Testis (tissue), 2 donors: ENCODE measurements at regions not wholly inside any gene's neighbourhood (a gene's known extent, or its start where the extent isn't known, plus 50 kb on each side); places are given as distances from the start of the nearest gene placed in this dataset.

Experiments
- DNase-seq: peaks from one replicate; pipeline ENCODE4 v3.0.0-alpha.2; 2019
- H3K27ac ChIP-seq, 2 donors: fragments of 200-600 bp; sonication (generic); one replicate each; pipeline ENCODE4 v1.5.1; 2019
- H3K27me3 ChIP-seq: fragments of 200-600 bp; sonication (generic); one replicate; pipeline ENCODE4 v1.5.1; 2019
- H3K36me3 ChIP-seq: fragments of 200-600 bp; sonication (generic); one replicate; pipeline ENCODE4 v1.5.1; 2017; ENCODE audit warnings: low read depth; ENCODE audit errors: missing control alignments
- H3K4me1 ChIP-seq: fragments of 200-600 bp; sonication (generic); one replicate; pipeline ENCODE4 v1.5.1; 2019
- H3K4me3 ChIP-seq, 2 donors: fragments of 200-600 bp; sonication (generic); one replicate each; pipeline ENCODE4 v1.5.1; 2017 to 2019
- H3K9me3 ChIP-seq: fragments of 200-600 bp; sonication (generic); one replicate; pipeline ENCODE4 v1.5.1; 2017
- POLR2A ChIP-seq: fragments of 450-650 bp; IDR thresholded peaks from one replicate; pipeline ENCODE4 v1.6.1; 2017; ENCODE audit warnings: antibody characterized with exemption, mild to moderate bottlenecking, moderate library complexity
- WGBS, 2 donors: methylation state at CpG; one replicate each; pipeline ENCODE4 v1.1.5; 2018; 5-methylcytosine and 5-hydroxymethylcytosine counted together
- intact Hi-C: fragments of 100-400 bp; cut with DNase I; formaldehyde crosslinking; loops from one replicate; pipeline ENCODE4 v1.15.1; 2023; ENCODE audit warnings: low total_unique reads
- TF ChIP-seq, protein P1 (sequence below), 3 experiments: fragments of 450-650 bp in 2 of 3; fragments of 200-600 bp in 1 of 3; sonication (generic) in 1 of 3; IDR thresholded peaks; one replicate each; pipeline ENCODE4 v1.5.1; 2016 to 2019; ENCODE audit warnings: antibody characterized with exemption in 3 of 3, mild to moderate bottlenecking in 2 of 3, moderate library complexity in 1 of 3

DNA sequence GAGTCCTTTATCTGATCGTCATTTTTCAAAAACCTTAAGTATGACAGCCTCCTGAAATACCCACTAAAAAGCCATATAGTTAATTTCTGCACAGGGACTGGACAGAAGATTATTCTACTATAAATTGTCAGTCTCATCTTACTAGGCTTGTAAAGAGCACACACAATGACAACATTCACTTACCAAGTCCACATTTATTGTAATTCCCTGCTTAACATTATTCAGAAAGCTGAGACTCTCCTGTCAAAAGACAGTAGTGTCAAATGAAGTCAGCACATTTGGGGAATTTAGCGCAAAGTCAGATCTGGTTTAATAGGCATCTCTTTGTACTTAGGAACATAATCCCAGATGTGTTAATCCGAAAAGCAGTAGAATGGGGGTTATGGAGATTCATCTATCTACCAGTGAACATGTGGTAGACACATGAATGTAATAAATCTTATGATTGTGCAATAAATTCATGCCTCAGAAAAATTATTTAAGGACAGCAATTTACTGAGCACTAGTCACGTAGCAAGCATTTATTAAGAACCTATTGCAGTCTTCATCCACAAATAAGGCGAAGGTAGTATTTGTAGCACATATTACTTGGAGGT, 224.6 kb upstream of the GPC6 start:
- H3K27ac ChIP-seq: no peak overlapping the region
- no peaks in the 10 kb centered on the region for H3K36me3 ChIP-seq
- no peaks in the 10 kb centered on the region for H3K9me3 ChIP-seq
- intact Hi-C loops: no loop called here
- WGBS, 2 donors: 81 to 86% methylated on average over 5 of the region's 5 CpGs
- H3K4me3 ChIP-seq: no peak overlapping the region
- no peaks in the 10 kb centered on the region for H3K27me3 ChIP-seq
- DNase-seq: no peak
- H3K4me1 ChIP-seq: no peaks in the 10 kb centered on the region
- TF ChIP-seq, protein P1, sequence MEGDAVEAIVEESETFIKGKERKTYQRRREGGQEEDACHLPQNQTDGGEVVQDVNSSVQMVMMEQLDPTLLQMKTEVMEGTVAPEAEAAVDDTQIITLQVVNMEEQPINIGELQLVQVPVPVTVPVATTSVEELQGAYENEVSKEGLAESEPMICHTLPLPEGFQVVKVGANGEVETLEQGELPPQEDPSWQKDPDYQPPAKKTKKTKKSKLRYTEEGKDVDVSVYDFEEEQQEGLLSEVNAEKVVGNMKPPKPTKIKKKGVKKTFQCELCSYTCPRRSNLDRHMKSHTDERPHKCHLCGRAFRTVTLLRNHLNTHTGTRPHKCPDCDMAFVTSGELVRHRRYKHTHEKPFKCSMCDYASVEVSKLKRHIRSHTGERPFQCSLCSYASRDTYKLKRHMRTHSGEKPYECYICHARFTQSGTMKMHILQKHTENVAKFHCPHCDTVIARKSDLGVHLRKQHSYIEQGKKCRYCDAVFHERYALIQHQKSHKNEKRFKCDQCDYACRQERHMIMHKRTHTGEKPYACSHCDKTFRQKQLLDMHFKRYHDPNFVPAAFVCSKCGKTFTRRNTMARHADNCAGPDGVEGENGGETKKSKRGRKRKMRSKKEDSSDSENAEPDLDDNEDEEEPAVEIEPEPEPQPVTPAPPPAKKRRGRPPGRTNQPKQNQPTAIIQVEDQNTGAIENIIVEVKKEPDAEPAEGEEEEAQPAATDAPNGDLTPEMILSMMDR (IDR thresholded peaks at IDR 0.05): no peak
- TF ChIP-seq POLR2A: no peak

DNA sequence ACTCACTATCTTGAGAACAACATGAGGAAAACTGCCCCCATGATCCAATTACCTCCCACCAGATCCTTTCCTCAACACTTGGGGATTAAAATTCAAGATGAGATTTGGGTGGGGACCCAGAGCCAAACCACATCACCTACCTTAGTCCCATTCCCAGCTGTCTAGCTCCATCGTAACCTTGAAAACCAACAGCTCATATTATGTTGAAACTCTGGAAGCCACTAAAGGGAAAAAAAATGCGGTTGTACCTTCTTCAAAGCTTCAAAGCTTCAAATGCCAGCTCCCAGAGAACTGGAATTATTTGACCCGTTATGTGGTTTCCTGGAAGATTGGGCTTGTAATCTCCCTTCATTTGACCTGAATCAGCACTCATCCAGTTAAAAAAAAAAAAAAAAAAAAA, 223.1 kb upstream of the GPC6 start:
- H3K9me3 ChIP-seq: no peaks in the 10 kb centered on the region
- 90 to 92% methylated on average over 3 of the region's 3 CpGs for WGBS, 2 donors
- intact Hi-C loops: no loop called here

DNA sequence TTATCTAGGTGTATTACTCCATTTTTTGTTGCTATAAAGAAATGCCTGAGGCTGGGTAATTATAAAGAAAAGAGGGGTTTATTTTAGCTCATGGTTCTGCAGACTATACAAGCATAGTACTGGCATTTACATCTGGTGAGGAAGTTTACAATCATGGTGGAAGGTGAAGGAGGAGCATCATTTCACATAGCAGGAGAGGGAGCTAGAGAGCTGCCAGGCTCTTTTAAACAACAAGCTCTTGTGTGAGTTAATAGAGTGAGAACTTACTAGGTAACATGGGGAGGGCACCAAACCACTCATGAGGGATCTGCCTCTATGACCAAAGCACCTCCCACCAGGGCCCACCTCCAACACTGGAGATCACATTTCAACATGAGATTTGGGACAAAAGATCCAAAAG, 221.7 kb upstream of the GPC6 start:
- H3K36me3 ChIP-seq: no peaks in the 10 kb centered on the region
- intact Hi-C loops: no loop called here
- no peaks in the 10 kb centered on the region for H3K9me3 ChIP-seq
- no peak overlapping the region for H3K4me3 ChIP-seq
- H3K27me3 ChIP-seq: no peaks in the 10 kb centered on the region
- H3K4me1 ChIP-seq: no peaks in the 10 kb centered on the region
- TF ChIP-seq, protein P1 (IDR thresholded peaks at IDR 0.05): no peak
- no peak for TF ChIP-seq POLR2A
- no peak for DNase-seq
- H3K27ac ChIP-seq: no peak overlapping the region

More for the DNA sequence above, 223.1 kb upstream of the GPC6 start:
- Histone ChIP-seq H3K36me3 (no peaks in the 10 kb centered on the region), H3K4me3 (no peak overlapping the region), H3K4me1 (no peaks in the 10 kb centered on the region), H3K27me3 (no peaks in the 10 kb centered on the region), H3K27ac (no peak overlapping the region)
- TF ChIP-seq, protein P1 (IDR thresholded peaks at IDR 0.05): no peak
- TF ChIP-seq POLR2A: no peak
- DNase-seq: no peak

DNA sequence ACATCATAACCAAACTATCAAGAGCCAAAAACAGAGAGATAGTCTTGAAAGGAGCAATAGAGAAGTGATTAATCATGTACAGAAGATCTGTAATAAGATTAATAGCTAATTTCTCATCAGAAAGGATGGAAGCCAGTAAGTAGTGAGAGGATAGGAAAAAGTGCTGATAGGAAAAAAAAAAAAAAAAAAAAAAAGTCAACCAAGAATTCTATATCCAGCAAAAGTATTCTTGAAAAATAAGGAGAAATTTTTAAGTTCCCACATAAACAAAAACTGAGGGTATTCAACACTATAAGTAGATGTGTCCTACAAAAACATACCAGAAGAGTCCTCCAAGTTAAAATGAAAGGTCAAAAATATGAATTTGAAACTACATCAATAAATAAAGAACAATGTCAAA, 218.7 kb upstream of the GPC6 start:
- Histone ChIP-seq H3K9me3 (no peaks in the 10 kb centered on the region), H3K27me3 (no peaks in the 10 kb centered on the region), H3K4me3 (no peak overlapping the region), H3K27ac (no peak overlapping the region), H3K36me3 (no peaks in the 10 kb centered on the region), H3K4me1 (no peaks in the 10 kb centered on the region)
- no peak for DNase-seq
- TF ChIP-seq POLR2A: no peak
- TF ChIP-seq, protein P1 (IDR thresholded peaks at IDR 0.05): no peak
- intact Hi-C loops: no loop called here

DNA sequence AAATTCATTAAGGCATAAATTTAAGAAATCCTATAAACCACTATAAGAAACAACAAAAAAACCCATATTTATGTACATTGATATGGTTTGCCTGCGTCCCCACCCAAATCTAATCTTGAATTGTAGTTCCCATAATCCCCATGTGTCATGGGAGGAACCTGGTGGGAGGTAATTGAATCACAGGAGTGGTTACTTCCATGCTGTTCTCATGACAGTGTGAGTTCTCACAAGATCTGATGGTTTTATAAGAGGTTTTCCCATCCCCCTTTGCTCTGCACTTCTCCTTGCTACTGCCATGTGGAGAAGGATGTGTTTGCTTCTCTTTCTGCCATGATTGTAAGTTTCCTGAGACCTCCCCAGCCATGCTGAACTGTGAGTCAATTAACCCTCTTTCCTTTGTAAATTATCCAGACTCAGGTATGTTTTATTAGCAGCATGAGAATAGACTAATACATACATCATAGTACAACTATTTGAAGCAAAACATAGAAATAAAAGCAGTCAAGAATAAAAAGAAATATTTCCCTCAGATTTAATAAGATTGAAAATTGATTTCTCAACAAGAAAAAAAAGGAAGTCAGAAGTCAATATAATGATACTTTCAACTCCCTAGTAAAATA, 209.0 kb upstream of the GPC6 start:
- Histone ChIP-seq H3K27ac (no peak overlapping the region), H3K9me3 (no peaks in the 10 kb centered on the region), H3K4me3 (no peak overlapping the region), H3K36me3 (no peaks in the 10 kb centered on the region), H3K4me1 (no peaks in the 10 kb centered on the region), H3K27me3 (no peaks in the 10 kb centered on the region)
- TF ChIP-seq POLR2A: no peak
- TF ChIP-seq, protein P1 (IDR thresholded peaks at IDR 0.05): no peak
- 96 to 100% methylated on average over 1 of the region's 1 CpG for WGBS, 2 donors
- intact Hi-C loops: no loop called here
- DNase-seq: no peak
